ENCODE measurements at regions not wholly inside any gene's neighbourhood (a gene's known extent, or its start where the extent isn't known, plus 50 kb on each side); places are given as distances from the start of the nearest gene placed in this dataset.

GRCh38 chr1:55466921-55467320 lies 251.8 kb upstream of the USP24 start:
- H3K27me3 ChIP-seq (ENCODE audit: low read depth, low read length), result no peaks in the 10 kb centered on the region
- no peak overlapping the region for H3K4me2 ChIP-seq (ENCODE audit: low read length)
- H3K36me3 ChIP-seq (replicated peaks; ENCODE audit: low read depth, low read length), result no peaks in the 10 kb centered on the region
- H3K4me3 ChIP-seq (ENCODE audit: low read length), result no peak overlapping the region
- H3K4me1 ChIP-seq (ENCODE audit: low read length), result peaks cover 6% of the 10 kb centered on the region; the same call in 1 of the 2 replicates
- H3K9me3 ChIP-seq (ENCODE audit: insufficient read depth, low read length), result no peaks in the 10 kb centered on the region
- TF ChIP-seq EZH2phosphoT487 (IDR thresholded peaks at IDR 0.05; ENCODE audit: low read depth) (no peak), CTCF (IDR thresholded peaks at IDR 0.05; ENCODE audit: low read depth, low read length) (no peak)
- H2AFZ ChIP-seq (ENCODE audit: low read depth, low read length), result no peak overlapping the region
- no peaks in the 10 kb centered on the region for H3K79me2 ChIP-seq (ENCODE audit: low read length)
- H4K20me1 ChIP-seq (ENCODE audit: insufficient read depth, low read length), result no peaks in the 10 kb centered on the region
- no peak overlapping the region for H3K9ac ChIP-seq (ENCODE audit: low read length)
- H3K27ac ChIP-seq (ENCODE audit: low read length), result no peak overlapping the region

GRCh38 chr1:55466373-55466772 lies 251.2 kb upstream of the USP24 start:
- TF ChIP-seq EZH2phosphoT487 (IDR thresholded peaks at IDR 0.05; ENCODE audit: low read depth) (no peak), CTCF (IDR thresholded peaks at IDR 0.05; ENCODE audit: low read depth, low read length) (no peak)
- no peak overlapping the region for H3K27ac ChIP-seq (ENCODE audit: low read length)

GRCh38 chr1:55464550-55464949 lies 249.4 kb upstream of the USP24 start:
- no peak overlapping the region for H2AFZ ChIP-seq (ENCODE audit: low read depth, low read length)
- no peaks in the 10 kb centered on the region for H3K27me3 ChIP-seq (ENCODE audit: low read depth, low read length)
- no peak overlapping the region for H3K9ac ChIP-seq (ENCODE audit: low read length)
- no peaks in the 10 kb centered on the region for H3K4me1 ChIP-seq (ENCODE audit: low read length)
- no peak overlapping the region for H3K4me3 ChIP-seq (ENCODE audit: low read length)
- no peaks in the 10 kb centered on the region for H3K36me3 ChIP-seq (replicated peaks; ENCODE audit: low read depth, low read length)
- H3K79me2 ChIP-seq (ENCODE audit: low read length), result no peaks in the 10 kb centered on the region
- no peak overlapping the region for H3K4me2 ChIP-seq (ENCODE audit: low read length)
- no peaks in the 10 kb centered on the region for H3K9me3 ChIP-seq (ENCODE audit: insufficient read depth, low read length)
- TF ChIP-seq EZH2phosphoT487 (IDR thresholded peaks at IDR 0.05; ENCODE audit: low read depth), result no peak
- no peaks in the 10 kb centered on the region for H4K20me1 ChIP-seq (ENCODE audit: insufficient read depth, low read length)
- H3K27ac ChIP-seq (ENCODE audit: low read length), result no peak overlapping the region

More at GRCh38 chr1:55466373-55466772, 251.2 kb upstream of the USP24 start:
- no peaks in the 10 kb centered on the region for H4K20me1 ChIP-seq (ENCODE audit: insufficient read depth, low read length)
- no peak overlapping the region for H3K9ac ChIP-seq (ENCODE audit: low read length)
- H3K9me3 ChIP-seq (ENCODE audit: insufficient read depth, low read length), result no peaks in the 10 kb centered on the region
- no peaks in the 10 kb centered on the region for H3K27me3 ChIP-seq (ENCODE audit: low read depth, low read length)
- no peaks in the 10 kb centered on the region for H3K36me3 ChIP-seq (replicated peaks; ENCODE audit: low read depth, low read length)
- no peak overlapping the region for H2AFZ ChIP-seq (ENCODE audit: low read depth, low read length)
- no peak overlapping the region for H3K4me3 ChIP-seq (ENCODE audit: low read length)
- H3K79me2 ChIP-seq (ENCODE audit: low read length), result no peaks in the 10 kb centered on the region
- H3K4me1 ChIP-seq (ENCODE audit: low read length), result peaks cover 4% of the 10 kb centered on the region; the same call in 1 of the 2 replicates
- H3K4me2 ChIP-seq (ENCODE audit: low read length), result no peak overlapping the region

GRCh38 chr1:55463814-55464475 lies 248.8 kb upstream of the USP24 start:
- H3K4me2 ChIP-seq (ENCODE audit: low read length), result no peak overlapping the region
- no peak overlapping the region for H3K4me3 ChIP-seq (ENCODE audit: low read length)
- no peak overlapping the region for H3K27ac ChIP-seq (ENCODE audit: low read length)
- no peaks in the 10 kb centered on the region for H3K36me3 ChIP-seq (replicated peaks; ENCODE audit: low read depth, low read length)
- no peaks in the 10 kb centered on the region for H3K4me1 ChIP-seq (ENCODE audit: low read length)
- no peak overlapping the region for H2AFZ ChIP-seq (ENCODE audit: low read depth, low read length)
- no peaks in the 10 kb centered on the region for H3K79me2 ChIP-seq (ENCODE audit: low read length)
- H4K20me1 ChIP-seq (ENCODE audit: insufficient read depth, low read length), result no peaks in the 10 kb centered on the region
- TF ChIP-seq EZH2phosphoT487 (IDR thresholded peaks at IDR 0.05; ENCODE audit: low read depth), result no peak
- TF ChIP-seq CTCF (IDR thresholded peaks at IDR 0.05; ENCODE audit: low read depth, low read length), result no peak
- no peaks in the 10 kb centered on the region for H3K27me3 ChIP-seq (ENCODE audit: low read depth, low read length)
- no peaks in the 10 kb centered on the region for H3K9me3 ChIP-seq (ENCODE audit: insufficient read depth, low read length)
- no peak overlapping the region for H3K9ac ChIP-seq (ENCODE audit: low read length)

Measured in OCI-LY3 (cell line).